HG03095 (cell line): ENCODE measurements at regions not wholly inside any gene's neighbourhood (a gene's known extent, or its start where the extent isn't known, plus 50 kb on each side); places are given as distances from the start of the nearest gene placed in this dataset.
A peak's percentile ranks its signal among the peaks of the same experiment; 100 is the strongest.
"Not testable (repeated sequence)": the region's sequence is repeated elsewhere in the genome, so short reads cannot be mapped to it uniquely, and the experiment has no call there.

Experiments used
- ATAC-seq: cut with Tn5 transposase; IDR thresholded peaks from one replicate; pipeline ENCODE4 v1.9.1; 2021; ENCODE audit warnings: moderate library complexity; ENCODE audit not compliant: unreplicated experiment

- no peak for ATAC-seq
Measured at GRCh38 chr20:36082315-36082915, 72.1 kb upstream of the EPB41L1 start.

GRCh38 chr20:36083200-36083599, 71.3 kb upstream of the EPB41L1 start:
- not testable (repeated sequence) for ATAC-seq

DNA sequence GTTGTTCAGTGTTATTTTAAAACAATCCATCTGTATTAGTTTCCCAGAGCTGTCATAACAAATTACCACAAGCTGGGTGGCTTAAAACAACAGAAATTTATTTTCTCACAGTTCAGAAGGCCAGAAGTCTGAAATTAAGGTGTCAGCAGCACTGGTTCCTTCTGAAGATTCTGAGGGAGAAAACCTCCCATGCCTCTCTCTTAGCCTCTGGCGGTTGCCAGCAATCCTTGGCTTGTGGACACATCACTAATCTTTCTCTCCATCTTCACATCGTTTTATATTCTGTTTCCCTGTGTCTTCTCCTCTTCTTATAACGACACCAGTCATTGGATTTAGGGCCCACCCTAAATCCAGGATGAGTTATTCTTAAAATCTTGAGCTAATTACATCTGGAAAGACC, 70.2 kb upstream of the EPB41L1 start:
- no peak for ATAC-seq

- no peak for ATAC-seq
Measured at GRCh38 chr20:36084897-36085613, 69.5 kb upstream of the EPB41L1 start.

GRCh38 chr20:36085686-36086267, 68.8 kb upstream of the EPB41L1 start:
- no peak for ATAC-seq

DNA sequence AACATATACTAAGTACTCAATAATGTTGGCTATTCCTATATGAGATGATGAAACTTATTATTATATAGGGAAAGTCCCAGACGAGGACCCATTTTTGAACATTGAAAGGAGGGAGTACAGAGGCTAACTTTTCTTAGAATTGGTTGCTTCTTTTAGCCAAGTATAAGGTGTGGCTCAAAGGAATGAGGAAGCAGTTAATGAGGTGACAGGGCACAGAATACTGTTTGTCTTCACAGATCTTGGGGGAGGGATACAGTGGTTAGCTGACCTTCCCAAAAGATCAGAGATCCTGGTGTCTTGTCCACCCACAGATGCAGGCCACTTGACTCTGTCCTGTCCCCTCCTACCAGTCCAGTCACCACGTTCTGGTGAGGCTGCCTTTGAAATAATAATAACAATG, 67.8 kb upstream of the EPB41L1 start:
- no peak for ATAC-seq

GRCh38 chr20:36090223-36090622, 64.3 kb upstream of the EPB41L1 start:
- no peak for ATAC-seq

DNA sequence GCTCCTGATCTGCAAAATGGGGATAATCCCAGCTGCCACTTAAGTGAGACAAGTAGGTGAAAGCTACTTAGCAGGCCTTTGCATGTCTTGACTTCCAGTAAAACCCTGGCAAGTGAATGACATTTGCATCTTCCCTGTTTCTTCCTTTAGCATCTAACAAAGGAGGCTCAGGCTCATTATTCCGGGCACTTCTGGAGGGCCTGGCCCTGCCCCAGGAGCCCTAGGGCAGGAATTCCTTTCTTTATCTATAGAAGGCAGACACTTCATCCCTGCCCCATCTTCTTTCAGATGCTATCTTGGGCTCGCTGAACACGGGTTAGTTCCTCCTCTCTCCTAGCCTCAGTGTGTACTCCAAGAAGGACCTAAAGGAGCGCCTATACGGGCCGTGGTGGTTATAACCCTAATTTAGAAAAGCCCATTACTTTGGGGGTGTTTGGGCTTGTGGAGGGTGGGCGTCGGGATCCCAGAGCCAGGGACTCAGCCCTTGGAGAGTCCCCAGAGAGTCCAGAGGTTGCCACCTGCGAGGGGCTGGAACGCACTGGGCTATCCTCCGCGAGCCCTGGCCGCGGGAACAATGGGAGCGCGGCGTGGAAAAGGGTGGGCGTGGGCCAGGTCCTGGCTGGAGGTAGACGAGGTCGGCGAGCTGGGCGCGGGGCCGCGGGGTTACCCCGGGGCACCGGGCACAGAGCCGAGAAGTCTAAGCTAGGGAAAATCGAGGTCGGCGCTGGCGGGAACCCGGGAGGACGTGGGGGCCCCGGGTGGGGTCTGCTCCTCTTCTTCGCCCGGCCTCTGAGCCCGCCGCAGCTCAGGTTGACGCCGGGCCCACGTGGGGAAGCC, 62.8 kb upstream of the EPB41L1 start:
- no peak for ATAC-seq

DNA sequence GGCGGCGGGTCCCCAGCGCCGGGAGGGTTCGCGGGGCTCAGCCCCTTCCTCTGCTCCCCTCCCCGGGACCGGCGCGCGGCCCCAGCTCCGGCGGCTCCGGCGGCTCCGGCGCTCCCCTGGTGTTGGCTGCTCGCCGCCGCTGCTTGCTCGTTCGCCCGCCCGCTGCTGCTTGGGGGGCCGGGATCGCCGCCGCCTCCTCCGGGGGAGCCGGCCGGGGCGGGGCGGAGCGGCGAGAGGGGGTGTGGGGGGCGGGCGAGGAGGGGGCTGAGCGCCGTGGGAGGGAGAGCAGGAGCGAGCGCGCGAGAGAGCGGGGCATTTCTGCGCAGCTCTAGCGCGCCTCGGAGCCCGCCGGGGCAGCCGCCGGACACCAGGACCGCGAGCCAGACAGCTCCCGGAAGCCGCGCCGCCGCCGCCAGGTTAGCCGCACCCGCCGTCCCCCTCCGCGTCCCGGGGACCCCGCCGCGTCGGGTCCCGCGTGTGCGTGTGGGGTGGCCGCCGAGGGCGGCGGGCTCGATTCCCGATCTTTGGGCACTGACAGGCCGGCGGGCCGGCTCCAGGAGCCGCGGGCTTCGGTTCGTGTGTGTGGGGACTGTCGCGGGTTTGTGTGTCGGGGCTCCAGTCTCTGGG, 62.0 kb upstream of the EPB41L1 start:
- ATAC-seq = no peak

GRCh38 chr20:36093025-36093803, 61.3 kb upstream of the EPB41L1 start:
- ATAC-seq = no peak

DNA sequence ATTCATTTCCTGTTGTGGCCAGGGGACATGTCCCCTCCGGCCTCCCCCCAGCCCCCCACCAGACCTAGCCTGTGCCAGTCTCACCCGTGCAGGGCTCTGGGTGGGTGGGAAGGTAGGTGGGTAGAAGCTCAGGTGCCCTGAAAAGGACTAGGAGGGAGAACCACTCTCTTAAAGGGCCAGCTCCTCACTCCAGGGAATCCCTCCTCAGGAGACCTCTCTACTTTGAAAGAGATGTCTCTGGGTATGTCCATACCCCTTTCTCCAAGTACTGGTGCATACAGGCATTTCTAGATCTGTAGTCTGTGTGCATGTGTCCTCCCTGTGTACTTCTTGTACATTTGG, 60.8 kb upstream of the EPB41L1 start:
- no peak for ATAC-seq

DNA sequence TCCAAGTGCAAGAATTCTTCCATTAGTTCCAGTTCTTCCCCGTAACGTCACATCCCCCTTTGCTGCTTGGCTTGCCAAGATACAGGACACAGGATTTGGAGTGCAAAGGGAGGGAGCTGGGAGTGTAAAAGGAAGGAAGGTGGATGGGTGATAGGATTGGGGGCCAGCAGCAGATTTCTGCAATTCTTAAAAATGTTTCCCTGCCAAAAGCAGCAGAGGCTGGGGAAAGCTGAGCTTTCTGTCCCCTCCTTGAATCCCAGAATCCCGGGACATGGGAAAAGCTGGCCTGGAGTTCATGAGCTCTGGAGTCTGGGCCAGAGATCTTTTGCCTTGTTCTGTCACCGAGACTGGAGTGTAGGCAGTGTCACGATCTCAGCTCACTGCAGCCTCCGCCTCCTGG, 60.0 kb upstream of the EPB41L1 start:
- no peak for ATAC-seq

GRCh38 chr20:36096435-36096834, 58.1 kb upstream of the EPB41L1 start:
- no peak for ATAC-seq

DNA sequence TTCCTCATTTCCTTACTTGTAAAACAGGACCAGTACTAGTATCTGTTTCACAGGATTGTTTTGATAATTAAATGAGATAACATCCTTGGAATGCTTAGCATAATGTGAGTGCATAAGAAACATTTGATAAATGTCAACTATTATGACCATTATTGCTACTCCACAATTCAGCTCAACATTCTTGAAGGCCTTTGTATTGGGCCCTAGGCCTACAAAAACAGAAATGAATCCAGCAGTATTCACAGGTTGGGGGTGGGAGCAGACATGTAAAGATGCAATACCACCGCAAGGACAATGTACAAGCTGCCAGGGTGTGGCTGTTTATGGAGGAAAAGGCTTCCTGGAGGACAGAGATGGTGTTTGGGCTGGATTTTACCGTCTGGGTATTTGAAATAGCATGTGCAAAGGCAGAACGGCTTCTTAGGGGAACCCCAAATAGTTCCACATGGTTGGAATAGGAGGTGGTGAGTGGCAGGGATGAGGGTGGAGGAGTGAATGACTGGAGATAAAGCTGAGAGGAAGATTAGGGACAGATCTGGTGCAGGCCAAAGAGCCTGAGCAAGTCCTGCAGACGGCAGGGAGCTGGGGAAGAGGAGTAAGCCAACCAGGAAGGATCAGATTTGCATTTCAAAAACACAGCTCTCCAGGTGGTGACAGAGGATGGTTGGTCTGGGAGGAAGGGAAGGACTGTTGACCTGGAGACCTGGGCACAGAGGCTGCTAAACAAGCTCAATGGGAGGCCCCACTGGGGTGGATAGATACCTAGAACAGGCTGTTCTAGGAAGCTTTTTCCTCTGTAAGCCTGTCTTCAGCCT, 57.0 kb upstream of the EPB41L1 start:
- ATAC-seq = no peak

GRCh38 chr20:36098364-36098763, 56.2 kb upstream of the EPB41L1 start:
- ATAC-seq = peak; percentile 64

GRCh38 chr20:36099106-36099505, 55.4 kb upstream of the EPB41L1 start:
- ATAC-seq = no peak

- no peak for ATAC-seq
Measured at GRCh38 chr20:36101192-36101591, 53.3 kb upstream of the EPB41L1 start.

DNA sequence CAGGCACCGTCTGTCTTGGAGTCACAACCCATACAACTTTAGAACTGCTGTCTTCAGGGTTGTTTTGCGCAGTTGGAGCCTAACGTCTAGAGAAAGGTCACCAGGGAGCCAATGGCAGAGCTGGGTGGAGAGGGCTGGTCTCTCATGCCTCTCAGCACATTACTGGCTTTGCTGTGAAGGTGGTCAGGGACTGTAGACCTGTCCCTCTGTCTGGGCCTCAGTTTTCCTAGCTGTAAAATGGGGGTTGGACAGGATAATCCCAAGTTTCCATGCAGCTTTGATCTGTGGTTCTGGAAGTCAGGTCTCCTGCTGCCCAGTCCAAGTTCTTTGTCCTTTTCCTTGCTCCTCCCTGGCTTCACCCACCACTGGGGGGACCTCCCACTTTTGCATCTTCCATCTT, 52.2 kb upstream of the EPB41L1 start:
- no peak for ATAC-seq

GRCh38 chr20:36102809-36103596, 51.5 kb upstream of the EPB41L1 start:
- no peak for ATAC-seq
